NCI-H1694 (cell line): ENCODE measurements at regions not wholly inside any gene's neighbourhood (a gene's known extent, or its start where the extent isn't known, plus 50 kb on each side); places are given as distances from the start of the nearest gene placed in this dataset.

Source experiments
- DNase-seq: peaks from one replicate; lab custom pipeline; 2025; lab: John Stamatoyannopoulos, UW

GRCh38 chr6:147867433-147868226 is 359.1 kb downstream of the SAMD5 start:
- no peak for DNase-seq

DNA sequence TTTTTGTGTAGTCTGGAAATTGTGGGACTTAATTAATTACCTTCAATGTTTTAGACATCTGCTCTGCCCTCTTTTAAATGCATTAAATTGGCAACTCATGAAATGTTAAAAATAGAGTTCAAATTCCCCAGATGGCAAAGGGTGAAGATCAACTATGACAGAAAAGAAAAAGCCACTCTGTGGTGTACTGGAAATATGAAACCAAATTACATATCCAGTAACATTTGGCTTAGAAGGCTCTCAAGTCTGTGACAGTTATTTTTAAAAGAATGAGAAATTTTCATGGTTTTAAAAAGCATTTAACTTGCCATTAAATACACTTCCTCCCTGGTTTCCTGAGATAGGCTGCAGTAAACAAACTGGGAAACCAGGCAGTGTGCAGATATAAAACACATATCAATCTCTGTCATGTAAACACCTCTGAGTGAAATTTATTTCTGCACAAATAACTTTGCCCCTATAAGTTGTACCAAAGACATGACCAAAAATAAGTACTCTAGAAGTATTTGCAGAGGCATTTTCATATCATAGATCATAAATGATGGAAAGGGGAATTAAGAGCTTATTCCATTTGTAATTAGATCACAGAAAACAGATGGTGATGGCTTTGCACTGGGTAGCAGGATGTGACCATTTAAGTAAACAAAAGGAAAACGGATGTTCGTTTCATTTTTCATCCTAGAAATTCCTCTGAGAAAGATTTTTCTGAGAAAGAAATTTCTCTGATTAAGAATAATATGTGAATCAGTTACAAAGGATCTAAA is 360.1 kb downstream of the SAMD5 start:
- DNase-seq: no peak

DNA sequence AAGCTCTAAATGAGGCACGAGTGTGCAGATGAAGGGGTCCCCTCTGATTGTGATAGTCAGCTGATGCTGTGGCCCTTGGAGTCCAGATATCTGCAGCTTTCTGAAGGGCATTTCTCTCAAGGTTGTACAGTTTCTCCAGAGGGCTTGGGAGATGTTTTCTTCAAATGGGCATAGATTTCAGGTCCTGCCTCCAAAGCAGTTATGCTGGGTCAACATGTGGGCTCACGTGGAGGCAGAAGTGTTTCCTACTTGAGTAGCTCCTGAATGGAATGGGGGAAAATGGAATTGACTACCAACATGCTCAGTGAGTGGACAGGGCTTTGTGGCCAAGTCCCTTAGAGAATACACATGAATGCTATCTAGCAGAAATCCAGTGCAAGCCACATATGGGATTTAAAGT is 360.7 kb downstream of the SAMD5 start:
- no peak for DNase-seq

DNA sequence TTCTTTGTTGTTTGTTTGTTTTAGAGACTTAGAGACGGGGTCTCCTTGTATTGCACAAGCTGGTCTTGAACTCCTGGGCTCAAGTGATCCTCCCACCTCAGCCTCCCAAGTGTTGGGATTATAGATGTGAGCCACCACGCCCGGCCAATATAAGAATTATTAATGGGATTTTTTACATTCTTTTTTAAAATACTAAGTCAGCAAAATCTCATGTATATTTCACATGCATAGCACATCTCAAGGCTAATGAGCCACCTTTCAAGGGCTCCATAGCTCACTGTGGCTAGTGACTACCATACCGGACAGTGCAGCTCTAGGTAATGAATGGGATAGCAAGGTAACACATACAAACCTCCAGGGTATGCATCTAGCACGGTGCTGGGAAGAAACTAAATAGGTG is 361.4 kb downstream of the SAMD5 start:
- no peak for DNase-seq

DNA sequence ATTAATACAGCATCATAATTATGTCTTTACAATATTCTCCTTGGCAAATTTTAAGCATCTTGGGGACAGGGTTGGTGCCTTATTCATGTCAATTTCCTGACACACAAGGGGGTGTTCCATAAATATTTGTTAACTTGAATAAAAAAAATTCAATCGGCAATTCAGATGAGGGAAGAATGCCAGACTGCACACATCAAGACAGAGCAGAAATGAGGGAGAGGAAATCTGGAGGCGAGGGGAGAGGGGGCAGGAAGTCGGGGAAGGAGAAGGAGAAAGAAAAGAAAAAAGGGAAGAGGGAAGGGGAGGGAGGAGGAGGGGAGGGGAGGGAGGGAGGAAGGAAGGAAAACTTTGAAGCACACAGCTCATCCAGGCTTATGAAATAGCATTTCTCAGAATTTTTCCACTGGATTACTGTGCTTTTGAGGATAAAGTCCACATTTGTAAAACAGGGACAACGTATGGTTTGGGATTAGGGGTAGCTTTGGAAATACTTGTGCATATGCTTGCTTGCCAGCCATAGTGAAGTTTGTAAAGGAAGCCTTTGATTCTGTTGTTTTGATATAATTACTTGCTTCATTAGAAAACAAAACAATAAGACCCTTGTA is 362.1 kb downstream of the SAMD5 start:
- no peak for DNase-seq

DNA sequence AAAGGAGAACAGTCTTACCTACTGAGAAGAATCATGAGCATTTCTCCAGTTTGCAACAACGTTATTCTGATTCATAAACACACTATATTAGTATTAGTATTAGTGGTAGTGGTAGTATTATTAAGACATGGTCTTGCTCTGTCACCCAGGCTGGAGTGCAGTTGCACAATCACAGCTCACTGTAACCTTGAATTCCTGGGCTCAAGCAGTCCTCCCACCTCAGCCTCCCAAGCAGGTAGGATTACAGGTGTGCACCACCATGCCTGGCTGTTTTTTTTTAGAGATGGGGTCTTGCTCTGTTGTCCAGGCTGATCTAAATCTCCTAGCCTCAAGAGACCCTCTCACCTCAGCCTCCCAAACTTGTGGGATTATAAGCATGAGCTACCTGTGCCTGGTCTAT is 363.5 kb downstream of the SAMD5 start:
- DNase-seq: no peak

GRCh38 chr6:147873816-147874215 is 365.3 kb downstream of the SAMD5 start:
- DNase-seq: no peak

- no peak for DNase-seq
Measured at GRCh38 chr6:147874322-147874721, 365.8 kb downstream of the SAMD5 start.

DNA sequence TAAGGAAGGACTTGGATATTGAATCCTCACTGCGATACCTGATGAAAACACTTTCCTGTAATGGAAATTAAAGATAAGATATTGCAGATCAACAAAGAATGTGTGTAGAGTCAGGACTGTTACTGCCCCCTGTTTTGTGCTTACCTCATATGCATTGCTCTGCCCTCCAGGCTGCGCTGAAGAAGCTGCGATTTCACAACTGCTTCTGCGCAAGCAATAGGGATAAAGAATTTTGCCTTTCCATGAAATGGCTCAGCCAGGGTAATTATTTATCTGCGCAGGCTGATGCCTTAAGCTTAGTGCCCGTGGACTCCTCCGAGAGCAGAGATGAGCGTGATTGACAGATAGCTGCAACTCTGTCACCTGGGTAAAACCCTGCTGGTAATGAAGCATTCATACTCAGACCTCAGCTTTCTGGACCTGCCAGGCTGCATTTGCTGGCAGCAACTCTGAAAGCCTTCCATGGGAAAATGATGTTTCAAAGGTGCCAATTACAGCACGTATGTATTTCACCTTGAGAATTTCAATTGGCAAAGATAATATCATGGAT is 370.6 kb downstream of the SAMD5 start:
- no peak for DNase-seq

- no peak for DNase-seq
Measured at GRCh38 chr6:147881432-147881831, 372.9 kb downstream of the SAMD5 start.

DNA sequence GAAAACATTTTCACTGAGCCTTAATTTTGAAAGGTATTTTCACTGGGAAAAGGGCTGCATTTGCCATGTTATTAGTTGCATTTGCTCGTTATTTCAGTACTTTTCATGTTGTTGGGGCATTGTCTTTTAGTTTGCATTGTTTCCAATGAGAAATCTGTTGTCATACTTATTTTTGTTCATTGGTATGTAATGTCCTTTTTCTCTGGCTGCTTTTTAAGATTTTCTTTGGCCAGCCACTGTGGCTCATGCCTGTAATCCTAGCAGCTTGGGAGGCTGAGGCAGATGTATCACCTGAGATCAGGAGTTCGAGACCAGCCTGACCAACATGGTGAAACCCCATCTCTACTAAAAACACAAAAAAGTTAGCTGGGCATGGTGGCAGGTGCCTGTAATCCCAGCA is 379.9 kb downstream of the SAMD5 start:
- no peak for DNase-seq

DNA sequence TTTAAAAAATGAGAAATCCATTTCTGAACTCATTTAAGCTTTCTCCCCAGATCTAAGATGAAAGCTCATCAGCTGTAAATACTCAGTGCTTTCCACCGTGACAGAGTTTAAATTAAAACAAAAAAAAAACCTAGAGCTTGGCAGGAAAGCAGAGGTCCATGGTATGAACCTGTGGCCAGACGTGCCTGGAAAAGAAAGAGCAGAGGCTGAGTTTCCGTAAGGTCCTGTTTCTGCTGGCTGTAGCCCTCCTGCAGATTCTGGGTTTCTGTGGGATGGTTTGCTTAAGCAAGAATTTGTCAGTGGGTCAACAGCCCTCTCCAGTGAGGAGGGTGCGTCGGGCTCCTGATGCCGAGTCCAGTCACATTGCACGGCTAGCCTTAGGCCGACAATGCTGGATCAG is 383.2 kb downstream of the SAMD5 start:
- DNase-seq: no peak

GRCh38 chr6:147892476-147892875 is 384.0 kb downstream of the SAMD5 start:
- DNase-seq: no peak

- DNase-seq: no peak
Measured at GRCh38 chr6:147895272-147895671, 386.8 kb downstream of the SAMD5 start.

GRCh38 chr6:147900247-147900830 is 391.8 kb downstream of the SAMD5 start:
- no peak for DNase-seq

- DNase-seq: no peak
Measured at GRCh38 chr6:147903321-147903720, 394.8 kb downstream of the SAMD5 start.

DNA sequence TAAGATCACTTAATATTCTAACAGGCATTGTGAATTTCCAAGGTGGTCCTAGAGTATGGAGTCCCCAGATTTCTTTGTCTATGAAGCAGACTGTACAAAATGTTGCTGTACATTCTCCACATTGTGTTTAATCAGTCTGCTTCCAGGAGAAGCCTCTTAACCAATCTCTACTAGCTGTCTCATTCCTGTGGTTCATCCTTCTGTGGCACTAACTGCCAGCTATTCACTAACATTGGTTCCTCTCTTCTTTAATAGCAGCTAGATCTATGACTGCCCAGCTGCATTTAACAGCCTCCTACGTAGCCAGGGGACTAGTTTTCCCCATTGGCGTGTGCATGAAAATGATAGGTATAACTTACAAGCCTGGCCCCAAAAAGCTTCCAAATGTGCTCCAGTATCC is 395.4 kb downstream of the SAMD5 start:
- no peak for DNase-seq

DNA sequence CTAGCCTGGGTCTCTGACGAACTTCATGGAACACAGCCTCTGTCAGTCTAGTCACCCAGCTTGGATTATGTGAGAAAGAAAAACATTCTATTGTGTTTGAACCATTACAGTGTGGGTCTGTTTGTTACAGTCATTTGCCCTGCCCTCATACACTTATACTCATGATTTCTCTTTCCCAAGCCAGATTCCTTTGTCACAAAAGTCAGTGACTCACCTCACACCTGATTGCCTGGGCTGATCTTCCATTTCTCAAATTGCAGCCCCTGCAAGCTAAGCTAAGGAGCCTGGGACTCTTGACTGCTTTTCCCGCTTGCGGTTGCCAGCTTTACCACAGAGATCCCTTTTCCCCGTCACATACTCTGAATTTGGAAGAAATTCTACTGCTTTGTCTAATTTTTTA is 395.9 kb downstream of the SAMD5 start:
- no peak for DNase-seq

- DNase-seq: no peak
Measured at GRCh38 chr6:147905711-147906110, 397.2 kb downstream of the SAMD5 start.

GRCh38 chr6:147906361-147906760 is 397.9 kb downstream of the SAMD5 start:
- DNase-seq: no peak

DNA sequence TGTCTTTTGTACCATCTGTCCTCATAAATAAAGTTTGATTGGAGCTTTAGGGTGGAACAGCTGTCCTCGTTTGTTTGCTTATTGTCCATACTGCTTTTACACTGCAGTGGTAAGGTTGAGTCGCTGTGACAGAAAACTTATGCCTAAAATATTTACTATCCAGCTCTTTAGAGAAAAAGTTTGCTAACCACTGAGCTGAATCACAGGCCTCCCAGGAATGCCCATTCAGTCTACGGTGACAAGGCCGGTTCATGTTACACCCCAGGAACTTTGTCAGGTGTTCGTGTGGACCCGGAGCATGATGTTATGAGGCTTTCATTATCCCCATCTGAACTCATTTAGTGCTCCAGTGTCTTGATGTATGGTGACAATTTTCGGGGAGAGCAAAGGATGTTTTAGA is 401.1 kb downstream of the SAMD5 start:
- no peak for DNase-seq

GRCh38 chr6:147910281-147910680 is 401.8 kb downstream of the SAMD5 start:
- DNase-seq: no peak
